GM23248 (cell line): ENCODE measurements at regions not wholly inside any gene's neighbourhood (a gene's known extent, or its start where the extent isn't known, plus 50 kb on each side); places are given as distances from the start of the nearest gene placed in this dataset.

ENCODE experiments used
- DNase-seq: peaks from one replicate; pipeline ENCODE4 v3.0.0-alpha.2; 2015
- H2AFZ ChIP-seq: fragments of 200-600 bp; sonication (generic); 2 replicates; pipeline ENCODE4 v1.6.1; 2016; ENCODE audit warnings: antibody characterized with exemption
- H3F3A ChIP-seq: fragments of 200-600 bp; sonication (generic); 2 replicates; pipeline ENCODE4 v1.6.1; 2016; ENCODE audit warnings: mild to moderate bottlenecking, antibody characterized with exemption, mixed run types; ENCODE audit not compliant: insufficient read depth
- H3K27ac ChIP-seq: fragments of 200-600 bp; sonication (generic); 2 replicates; pipeline ENCODE4 v1.5.1; 2016; ENCODE audit warnings: mild to moderate bottlenecking
- H3K27me3 ChIP-seq: fragments of 200-600 bp; sonication (generic); replicated peaks from 2 replicates; pipeline ENCODE4 v1.6.1; 2016; ENCODE audit warnings: mild to moderate bottlenecking; ENCODE audit not compliant: insufficient read depth
- H3K36me3 ChIP-seq: fragments of 200-600 bp; sonication (generic); 2 replicates; pipeline ENCODE4 v1.6.1; 2016; ENCODE audit warnings: low read depth, mild to moderate bottlenecking
- H3K4me1 ChIP-seq: fragments of 200-600 bp; sonication (generic); 2 replicates; pipeline ENCODE4 v1.6.1; 2016; ENCODE audit warnings: mild to moderate bottlenecking; ENCODE audit not compliant: insufficient read depth
- H3K4me2 ChIP-seq: fragments of 200-600 bp; sonication (generic); one replicate; pipeline ENCODE4 v1.6.1; 2016; ENCODE audit warnings: mild to moderate bottlenecking; ENCODE audit not compliant: unreplicated experiment
- H3K4me3 ChIP-seq: fragments of 200-600 bp; sonication (generic); 2 replicates; pipeline ENCODE4 v1.5.1; 2016; ENCODE audit warnings: mild to moderate bottlenecking
- H3K79me2 ChIP-seq: fragments of 200-600 bp; sonication (generic); 2 replicates; pipeline ENCODE4 v1.6.1; 2016; ENCODE audit warnings: mild to moderate bottlenecking; ENCODE audit not compliant: insufficient read depth
- H3K9ac ChIP-seq: fragments of 200-600 bp; sonication (generic); 2 replicates; pipeline ENCODE4 v1.6.1; 2016; ENCODE audit warnings: mild to moderate bottlenecking
- H3K9me2 ChIP-seq: fragments of 200-600 bp; sonication (generic); 2 replicates; pipeline ENCODE4 v1.6.1; 2016; ENCODE audit warnings: mixed run types, mild to moderate bottlenecking, moderate library complexity; ENCODE audit not compliant: insufficient read depth
- H3K9me3 ChIP-seq: fragments of 200-600 bp; sonication (generic); one replicate; pipeline ENCODE4 v1.6.1; 2017; ENCODE audit warnings: low read depth
- H4K20me1 ChIP-seq: fragments of 200-600 bp; sonication (generic); 2 replicates; pipeline ENCODE4 v1.6.0; 2016; ENCODE audit not compliant: insufficient read depth
- EZH2 ChIP-seq: fragments of 200-600 bp; sonication (generic); IDR thresholded peaks from 2 replicates; pipeline ENCODE4 v1.6.1; 2018; ENCODE audit warnings: antibody characterized with exemption, mild to moderate bottlenecking; ENCODE audit not compliant: insufficient read depth, poor library complexity, severe bottlenecking
- EZH2phosphoT487 ChIP-seq: fragments of 200-600 bp; sonication (generic); IDR thresholded peaks from 2 replicates; pipeline ENCODE4 v1.6.1; 2018; ENCODE audit warnings: antibody characterized with exemption, moderate library complexity, mild to moderate bottlenecking, low read depth; ENCODE audit not compliant: insufficient read depth
- WGBS, 2 experiments: methylation state at CpG; one replicate each; pipeline ENCODE4 v1.1.6; 2015 to 2017; ENCODE audit warnings: low lambda C conversion rate in 2 of 2, low coverage in 1 of 2; ENCODE audit errors: missing lambda C conversion rate in 2 of 2; 5-methylcytosine and 5-hydroxymethylcytosine counted together
- in situ Hi-C: fragments of 300-500 bp; cut with MboI; formaldehyde crosslinking; loops from 2 replicates; pipeline ENCODE4 v1.15.0; 2020

- Histone ChIP-seq H3K4me1 (no peaks in the 10 kb centered on the region), H3K9ac (no peak overlapping the region), H3K27ac (no peak overlapping the region), H3K4me2 (no peak overlapping the region), H3K9me3 (no peaks in the 10 kb centered on the region), H3F3A (no peaks in the 10 kb centered on the region), H3K27me3 (no peaks in the 10 kb centered on the region), H4K20me1 (no peaks in the 10 kb centered on the region), H3K4me3 (no peak overlapping the region), H3K36me3 (no peaks in the 10 kb centered on the region), H2AFZ (no peak overlapping the region), H3K9me2 (no peaks in the 10 kb centered on the region), H3K79me2 (no peaks in the 10 kb centered on the region)
- DNase-seq: no peak
- WGBS, 2 experiments: 48 to 55% methylated on average over 3 of the region's 3 CpGs
- TF ChIP-seq EZH2 (no peak), EZH2phosphoT487 (no peak)
- in situ Hi-C loops: no loop called here
These were observed 474.4 kb upstream of the DCN start for GRCh38 chr12:91657032-91657431.

DNA sequence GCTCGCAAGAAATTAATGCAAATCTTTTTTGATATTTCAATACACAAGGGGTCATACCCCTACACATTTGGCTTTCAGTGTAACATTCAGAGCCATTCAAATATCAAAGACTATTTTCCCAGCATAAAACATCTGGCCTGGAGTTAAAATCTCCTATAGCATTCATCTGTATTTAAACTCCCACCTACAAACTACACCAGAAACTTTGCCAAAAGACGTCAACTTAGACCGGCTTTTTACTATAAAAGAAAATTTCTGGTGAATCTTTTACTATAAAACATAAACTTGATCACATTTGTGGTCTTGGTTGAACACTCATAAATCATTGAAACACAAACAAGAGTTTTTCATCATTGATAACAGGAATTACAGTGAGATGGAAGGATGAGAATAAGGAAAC, 473.3 kb upstream of the DCN start:
- 72 to 85% methylated on average over 3 of the region's 3 CpGs for WGBS, 2 experiments
- in situ Hi-C loops: no loop called here

GRCh38 chr12:91654087-91654486, 471.5 kb upstream of the DCN start:
- in situ Hi-C loops: no loop called here
- H3K4me2 ChIP-seq: no peak overlapping the region
- H2AFZ ChIP-seq: no peak overlapping the region
- H3K9me3 ChIP-seq: no peaks in the 10 kb centered on the region
- H3K27me3 ChIP-seq: no peaks in the 10 kb centered on the region
- H3K9me2 ChIP-seq: no peaks in the 10 kb centered on the region
- no peaks in the 10 kb centered on the region for H3F3A ChIP-seq
- H4K20me1 ChIP-seq: no peaks in the 10 kb centered on the region
- DNase-seq: no peak
- H3K4me3 ChIP-seq: no peak overlapping the region
- H3K4me1 ChIP-seq: no peaks in the 10 kb centered on the region
- no peak overlapping the region for H3K27ac ChIP-seq
- TF ChIP-seq EZH2 (no peak), EZH2phosphoT487 (no peak)
- no peak overlapping the region for H3K9ac ChIP-seq
- 83 to 88% methylated on average over 3 of the region's 3 CpGs for WGBS, 2 experiments
- no peaks in the 10 kb centered on the region for H3K79me2 ChIP-seq
- H3K36me3 ChIP-seq: no peaks in the 10 kb centered on the region

More for the DNA sequence above, 473.3 kb upstream of the DCN start:
- Histone ChIP-seq H3K9ac (no peak overlapping the region), H3K27me3 (no peaks in the 10 kb centered on the region), H3K9me2 (no peaks in the 10 kb centered on the region), H3K4me1 (no peaks in the 10 kb centered on the region), H3K4me2 (no peak overlapping the region), H3K27ac (no peak overlapping the region), H3K4me3 (no peak overlapping the region), H4K20me1 (no peaks in the 10 kb centered on the region), H3K36me3 (no peaks in the 10 kb centered on the region), H3K79me2 (no peaks in the 10 kb centered on the region), H3F3A (no peaks in the 10 kb centered on the region), H3K9me3 (no peaks in the 10 kb centered on the region), H2AFZ (no peak overlapping the region)
- TF ChIP-seq EZH2: no peak
- no peak for DNase-seq

DNA sequence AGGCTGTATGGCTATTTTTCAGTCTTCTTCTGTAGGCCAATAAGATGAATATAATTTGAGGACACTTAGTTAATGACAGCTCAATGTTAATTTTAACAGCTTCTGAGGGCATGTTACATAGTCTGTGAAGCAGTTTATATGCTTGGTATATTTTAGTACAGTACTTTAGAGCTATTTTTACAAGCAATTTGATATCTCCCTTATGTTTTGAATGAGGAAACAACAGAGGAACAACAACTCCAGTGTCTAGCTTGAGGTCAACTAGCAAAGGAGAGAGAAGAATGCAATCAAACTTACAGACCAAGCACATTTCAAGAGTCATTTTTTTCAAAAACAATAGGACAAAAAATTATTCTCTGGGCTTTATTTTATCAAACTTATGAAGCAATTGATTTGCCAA, 469.1 kb upstream of the DCN start:
- no peaks in the 10 kb centered on the region for H3K79me2 ChIP-seq
- no peak overlapping the region for H2AFZ ChIP-seq
- H3K4me3 ChIP-seq: no peak overlapping the region
- TF ChIP-seq EZH2 (no peak), EZH2phosphoT487 (no peak)
- H3K27ac ChIP-seq: no peak overlapping the region
- no peaks in the 10 kb centered on the region for H4K20me1 ChIP-seq
- in situ Hi-C loops: no loop called here
- H3K9ac ChIP-seq: no peak overlapping the region
- H3K27me3 ChIP-seq: no peaks in the 10 kb centered on the region
- H3K9me3 ChIP-seq: no peaks in the 10 kb centered on the region
- no peak overlapping the region for H3K4me2 ChIP-seq
- H3F3A ChIP-seq: no peaks in the 10 kb centered on the region
- no peak for DNase-seq
- no peaks in the 10 kb centered on the region for H3K4me1 ChIP-seq
- H3K9me2 ChIP-seq: no peaks in the 10 kb centered on the region
- H3K36me3 ChIP-seq: no peaks in the 10 kb centered on the region

DNA sequence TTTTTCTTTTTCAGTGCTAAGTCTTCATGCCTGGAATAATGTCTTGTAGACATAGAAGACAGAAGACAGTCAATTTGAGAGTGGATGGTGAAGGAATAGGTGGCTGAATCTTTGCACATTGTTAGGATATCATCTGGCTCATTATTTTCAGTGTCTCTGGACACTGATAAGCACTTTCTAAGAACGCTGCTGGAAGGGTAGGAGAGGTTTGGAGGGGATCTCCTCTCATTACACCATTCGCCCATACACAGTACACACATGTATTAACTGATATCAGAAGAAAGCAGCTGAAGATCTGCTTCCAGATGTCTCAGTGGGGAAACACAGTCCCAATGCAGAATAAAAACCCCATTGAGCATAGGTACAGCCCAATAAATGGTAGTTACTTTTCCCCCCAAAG, 461.1 kb upstream of the DCN start:
- no peaks in the 10 kb centered on the region for H3K4me1 ChIP-seq
- no peaks in the 10 kb centered on the region for H3K36me3 ChIP-seq
- in situ Hi-C loops: no loop called here
- WGBS, 2 experiments: 53 to 59% methylated on average over 2 of the region's 2 CpGs
- no peaks in the 10 kb centered on the region for H3K9me3 ChIP-seq
- no peak overlapping the region for H3K27ac ChIP-seq
- H3K9ac ChIP-seq: no peak overlapping the region
- no peaks in the 10 kb centered on the region for H3K9me2 ChIP-seq
- no peaks in the 10 kb centered on the region for H4K20me1 ChIP-seq
- no peak overlapping the region for H3K4me2 ChIP-seq
- H3F3A ChIP-seq: no peaks in the 10 kb centered on the region
- TF ChIP-seq EZH2 (no peak), EZH2phosphoT487 (no peak)
- H3K4me3 ChIP-seq: no peak overlapping the region
- H3K79me2 ChIP-seq: no peaks in the 10 kb centered on the region
- no peaks in the 10 kb centered on the region for H3K27me3 ChIP-seq
- no peak for DNase-seq
- no peak overlapping the region for H2AFZ ChIP-seq
